ENCODE measurements at regions not wholly inside any gene's neighbourhood (a gene's known extent, or its start where the extent isn't known, plus 50 kb on each side); places are given as distances from the start of the nearest gene placed in this dataset.
A peak's percentile ranks its signal among the peaks of the same experiment; 100 is the strongest.
"Not testable (repeated sequence)": the region's sequence is repeated elsewhere in the genome, so short reads cannot be mapped to it uniquely, and the experiment has no call there.

DNA sequence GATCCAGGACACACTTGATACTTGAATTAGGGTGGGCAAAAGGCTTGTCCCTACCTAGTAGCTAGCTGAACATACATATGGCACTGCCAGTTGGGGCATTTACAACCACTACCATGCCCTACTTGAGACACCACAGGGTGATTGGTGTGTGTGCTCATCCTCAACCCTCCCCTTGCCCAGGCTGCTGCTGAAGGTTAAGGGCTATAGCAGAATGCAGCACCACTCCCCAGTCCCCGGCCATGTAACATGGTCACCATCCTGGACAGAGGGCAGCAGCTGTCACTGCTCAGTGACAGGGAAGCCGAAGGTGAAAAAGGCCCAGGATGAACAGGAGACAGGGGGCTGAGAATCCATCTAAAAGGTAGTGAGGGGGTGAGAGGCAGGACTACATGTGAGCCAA lies 273.9 kb upstream of the SGCD start:
- DNase-seq (ENCODE audit: low spot score) = no peak

DNA sequence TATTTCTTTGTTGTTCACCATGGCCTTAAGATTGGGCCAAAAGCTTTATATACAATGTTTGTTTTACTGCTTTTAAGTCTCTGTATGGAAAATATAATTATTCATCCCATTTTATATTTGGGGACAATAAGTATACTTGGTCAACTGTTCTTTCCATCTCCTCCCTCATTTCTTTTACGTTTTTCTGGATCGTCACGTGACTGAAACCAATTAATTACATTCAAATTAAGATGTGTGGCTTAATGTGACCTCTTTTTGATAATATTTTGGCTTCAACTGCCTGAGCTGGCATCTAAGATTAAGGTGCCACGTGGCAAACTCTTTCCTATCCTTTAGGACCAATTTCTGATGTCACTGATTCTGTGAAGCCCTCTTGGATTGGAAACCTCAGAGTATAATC lies 250.1 kb upstream of the SGCD start:
- DNase-seq (ENCODE audit: low spot score) = no peak

DNA sequence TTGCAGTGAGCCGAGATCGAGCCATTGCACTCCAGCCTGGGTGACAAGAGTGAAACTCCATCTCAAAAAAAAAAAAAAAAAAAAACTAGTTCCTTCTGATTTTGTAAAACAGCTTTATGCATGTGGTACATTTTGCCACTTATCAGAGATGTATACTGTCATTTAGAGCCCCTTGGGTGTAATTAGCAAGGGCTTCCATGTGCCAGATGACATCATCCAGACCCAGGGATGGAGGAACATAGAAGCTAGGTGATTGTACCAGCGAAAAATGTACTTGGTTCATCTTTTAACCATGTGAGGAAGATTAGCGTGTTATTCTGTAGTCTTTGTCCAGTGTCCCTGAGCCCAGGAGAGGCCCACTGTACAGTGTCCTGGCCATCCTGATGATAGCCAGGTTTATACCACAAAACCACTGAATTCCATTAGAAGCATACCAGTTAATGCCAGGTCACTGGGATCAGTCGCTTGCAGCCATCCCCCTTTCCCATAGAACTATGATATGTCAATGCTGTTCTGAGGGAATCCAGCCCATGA lies 239.3 kb upstream of the SGCD start:
- DNase-seq (ENCODE audit: low spot score) = no peak

DNA sequence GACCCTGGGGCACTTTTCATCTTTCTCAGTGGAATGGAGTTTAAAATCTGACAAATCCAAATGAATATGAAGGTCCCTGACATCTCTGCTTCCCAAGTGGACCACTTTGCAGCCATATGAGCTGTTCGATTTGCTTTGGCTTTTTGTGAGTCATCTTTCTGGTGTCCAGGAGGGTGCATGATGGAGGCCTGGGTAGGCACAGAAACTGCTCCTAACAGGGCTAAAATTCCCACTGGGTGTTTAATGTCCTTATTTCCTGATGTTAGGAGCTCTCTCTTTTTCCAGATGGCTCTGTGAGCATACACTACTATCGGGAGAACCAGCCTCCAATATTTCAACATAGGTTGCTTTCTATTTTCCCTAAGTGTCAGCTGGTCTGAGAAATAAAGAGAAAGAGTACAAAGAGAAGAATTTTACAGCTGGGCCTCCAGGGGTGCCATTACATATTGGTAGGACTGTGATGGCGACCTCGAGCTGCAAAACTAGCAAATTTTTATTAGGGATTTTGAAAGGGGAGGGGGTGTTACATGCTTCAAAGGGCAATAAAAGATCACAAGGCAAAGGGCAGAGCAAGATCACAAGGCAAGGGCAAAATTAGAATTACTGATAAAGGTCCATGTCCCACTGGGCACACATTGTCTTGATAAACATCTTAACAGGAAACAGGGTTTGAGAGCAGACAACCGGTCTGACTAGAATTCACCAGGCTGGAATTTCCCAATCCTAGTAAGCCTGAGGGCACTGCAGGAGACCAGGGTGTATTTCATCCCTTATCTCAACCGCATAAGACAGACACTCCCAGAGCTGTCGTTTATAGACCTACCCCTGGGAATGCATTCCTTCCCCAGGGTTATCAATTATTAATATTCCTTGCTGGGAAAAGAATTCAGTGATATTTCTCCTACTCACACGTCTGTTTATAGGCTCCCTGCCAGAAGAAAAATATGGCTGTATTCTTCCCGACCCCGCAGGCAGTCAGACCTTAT lies 236.7 kb upstream of the SGCD start:
- not testable (repeated sequence) for DNase-seq (ENCODE audit: low spot score)

DNA sequence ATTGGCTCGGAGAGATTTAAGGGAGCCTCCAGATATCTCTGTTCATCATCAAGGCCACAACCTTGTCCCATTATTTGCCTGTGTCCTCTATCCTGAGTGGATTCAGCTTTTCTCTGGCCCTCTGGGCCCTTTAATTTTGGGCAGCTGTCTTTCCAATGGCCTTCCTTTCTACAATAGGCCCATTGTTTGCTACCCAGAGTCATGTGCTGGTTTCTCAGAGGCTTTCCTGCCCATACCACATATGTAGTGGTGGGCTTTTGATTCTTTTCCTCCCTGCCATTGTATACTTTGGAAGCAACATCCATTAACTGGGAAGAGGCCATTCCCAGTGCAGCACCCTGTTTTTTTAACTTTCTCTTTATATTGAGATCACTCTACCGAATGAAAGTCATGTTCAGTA lies 233.9 kb upstream of the SGCD start:
- no peak for DNase-seq (ENCODE audit: low spot score)

- peak; percentile 77 for DNase-seq (ENCODE audit: low spot score)
Observed at GRCh38 chr5:156094001-156094400, 233.0 kb upstream of the SGCD start.

DNA sequence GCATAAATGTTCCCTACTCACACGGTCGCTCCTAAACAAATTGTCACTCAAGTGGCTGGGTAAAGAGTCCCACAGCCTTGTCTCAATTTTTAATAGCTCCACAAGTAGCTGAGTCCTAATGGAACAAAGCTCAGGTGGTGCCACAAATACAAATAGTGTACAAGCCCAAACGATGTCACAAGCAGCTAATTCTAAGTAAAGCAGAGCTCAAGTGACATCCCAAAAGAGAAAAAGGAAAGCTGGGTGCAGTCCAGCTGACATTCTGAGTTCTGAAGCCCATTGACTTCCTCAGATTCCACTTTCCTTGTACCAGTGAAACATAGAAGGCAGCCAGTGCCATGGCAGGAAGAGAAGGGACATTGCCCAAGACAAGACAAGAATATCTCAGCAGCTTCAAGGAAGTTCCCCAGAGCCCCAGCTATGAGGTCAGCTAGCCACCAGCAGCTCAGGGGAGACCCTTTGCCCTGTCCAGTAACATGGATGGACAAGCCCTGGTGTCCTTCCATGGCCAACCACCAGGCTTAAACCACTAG lies 231.2 kb upstream of the SGCD start:
- DNase-seq (ENCODE audit: low spot score) = no peak

DNA sequence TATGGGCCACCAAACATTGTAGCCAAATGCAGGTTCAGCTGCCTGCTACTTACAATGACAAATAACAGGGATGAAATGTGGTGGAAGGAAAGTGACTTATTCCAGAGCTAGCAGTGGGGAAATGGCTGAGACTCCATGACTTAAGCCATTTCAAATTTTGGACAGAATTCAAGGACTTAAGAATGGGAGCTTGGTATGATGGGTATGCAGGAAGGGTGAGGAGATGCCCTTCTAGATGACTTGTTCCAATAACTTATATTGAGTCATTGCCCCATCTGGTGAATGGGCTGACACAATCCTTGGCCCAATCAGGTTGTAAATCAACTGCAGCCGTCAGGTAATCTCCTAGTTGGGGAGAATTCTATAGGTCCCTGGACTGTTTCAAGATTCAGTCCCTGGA lies 230.7 kb upstream of the SGCD start:
- peak; percentile 69 for DNase-seq (ENCODE audit: low spot score)

DNA sequence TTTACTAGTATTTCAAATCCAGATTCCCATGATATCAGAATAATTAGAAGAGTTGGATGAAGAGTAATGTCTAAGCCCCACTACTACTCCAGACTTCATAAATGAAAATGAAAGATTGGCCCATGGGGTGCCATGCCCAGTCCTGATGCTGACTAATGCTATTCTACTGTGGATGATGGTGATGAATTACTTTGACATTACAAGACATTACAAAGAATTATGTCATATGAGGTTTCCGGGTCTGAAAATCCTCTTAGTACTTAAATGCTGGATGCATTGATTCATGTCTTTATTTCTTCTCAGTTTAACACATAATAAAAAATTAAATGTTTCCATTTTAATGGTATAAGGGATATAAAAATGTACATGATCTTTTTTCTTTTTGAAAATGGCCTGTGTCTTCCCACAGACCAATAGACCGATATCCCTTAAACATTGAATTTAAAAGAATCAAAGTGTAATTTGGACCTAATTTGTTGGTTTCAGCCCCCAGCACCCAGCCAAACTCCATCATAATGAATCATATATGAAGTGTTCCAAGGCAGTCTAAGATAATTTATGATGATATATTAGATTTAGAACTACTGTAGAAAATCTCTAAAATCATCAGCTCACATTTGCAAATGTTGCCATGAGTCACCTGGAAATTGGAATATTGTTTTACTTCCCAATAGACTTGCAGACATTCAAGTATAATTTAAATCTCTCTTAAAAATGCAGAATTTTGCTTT lies 223.6 kb upstream of the SGCD start:
- peak; percentile 41 for DNase-seq (ENCODE audit: low spot score)

- no peak for DNase-seq (ENCODE audit: low spot score)
Observed at GRCh38 chr5:156109317-156110023, 217.5 kb upstream of the SGCD start.

DNA sequence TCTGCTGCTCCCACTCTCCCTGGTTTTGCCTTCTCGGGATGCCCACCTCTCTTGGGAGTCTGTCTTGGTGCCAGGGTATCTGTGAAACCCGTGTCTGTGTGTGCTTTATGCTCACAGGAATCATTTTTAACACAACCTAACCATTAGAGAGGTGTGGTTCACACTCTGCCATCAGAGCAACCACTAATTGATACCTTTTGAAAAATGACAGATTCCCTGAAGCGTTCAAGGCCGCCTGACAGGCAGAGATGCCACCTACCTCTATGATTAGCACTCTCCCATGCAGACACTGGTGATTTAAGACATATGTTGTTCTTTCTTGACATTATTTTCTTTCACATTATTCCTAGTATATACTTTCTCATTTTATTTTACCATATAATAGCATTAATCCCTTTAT lies 207.3 kb upstream of the SGCD start:
- no peak for DNase-seq (ENCODE audit: low spot score)

DNA sequence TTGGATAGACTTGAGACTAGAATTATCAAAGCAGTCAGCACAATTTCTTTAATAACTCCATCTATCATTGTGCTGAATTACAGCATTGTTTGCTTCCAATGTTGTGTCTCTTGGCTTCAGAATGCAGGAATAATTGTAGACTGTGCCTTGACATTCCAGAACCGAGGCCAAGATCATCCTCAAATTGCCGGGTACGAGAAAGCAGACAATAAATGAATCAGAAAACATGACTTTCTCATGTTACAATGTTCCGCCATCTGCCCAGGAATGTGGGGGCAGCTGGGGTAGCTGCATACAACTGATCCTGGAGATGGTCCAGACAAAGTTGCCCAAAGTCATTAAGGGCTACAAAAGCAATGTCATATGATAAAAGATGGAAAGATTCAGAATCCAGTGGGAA lies 206.2 kb upstream of the SGCD start:
- DNase-seq (ENCODE audit: low spot score) = peak; percentile 55

GRCh38 chr5:156121234-156121633 lies 205.7 kb upstream of the SGCD start:
- DNase-seq (ENCODE audit: low spot score) = peak; percentile 28

- peak; percentile 11 for DNase-seq (ENCODE audit: low spot score)
Observed at GRCh38 chr5:156121882-156122281, 205.1 kb upstream of the SGCD start.

GRCh38 chr5:156124708-156125107 lies 202.3 kb upstream of the SGCD start:
- DNase-seq (ENCODE audit: low spot score) = no peak

DNA sequence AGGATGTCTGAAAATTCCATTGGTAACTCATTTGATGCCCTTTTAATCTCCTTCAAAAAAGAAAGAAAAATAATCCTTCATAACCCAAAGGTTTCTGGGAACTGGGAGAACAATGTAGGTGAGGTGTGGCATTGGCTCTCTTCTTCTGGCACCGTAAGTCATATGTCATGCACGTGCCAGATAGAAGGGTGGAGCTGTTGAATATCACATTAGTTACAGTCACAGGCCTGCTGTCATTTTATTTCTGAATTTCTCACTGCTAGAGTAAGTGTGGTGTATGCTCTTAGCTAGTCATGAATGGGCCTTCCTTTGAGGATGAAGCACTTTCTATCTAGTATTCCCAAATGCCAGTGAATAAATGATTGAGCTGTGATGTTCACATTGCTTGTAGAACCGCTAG lies 201.8 kb upstream of the SGCD start:
- DNase-seq (ENCODE audit: low spot score) = no peak

DNA sequence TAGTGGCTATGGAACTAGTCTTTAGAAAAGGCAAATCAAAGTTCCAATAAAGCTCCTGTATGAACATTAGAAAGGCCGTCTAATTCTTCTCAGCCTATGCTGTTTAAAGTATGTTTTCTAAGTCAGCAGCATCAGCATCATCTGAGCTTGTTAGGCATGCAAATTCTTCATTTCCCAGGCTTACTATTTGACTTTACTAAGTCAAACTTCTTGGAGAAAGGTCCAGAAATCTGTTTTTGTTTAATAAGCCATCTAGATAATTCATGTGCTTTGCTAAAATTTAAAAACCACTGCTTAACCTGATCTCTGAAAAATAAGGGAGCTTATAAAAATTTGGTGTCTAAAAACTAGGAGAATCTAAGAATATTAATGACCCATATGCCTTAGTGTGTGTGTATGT lies 200.2 kb upstream of the SGCD start:
- no peak for DNase-seq (ENCODE audit: low spot score)

- no peak for DNase-seq (ENCODE audit: low spot score)
Observed at GRCh38 chr5:156128026-156128425, 198.9 kb upstream of the SGCD start.

DNA sequence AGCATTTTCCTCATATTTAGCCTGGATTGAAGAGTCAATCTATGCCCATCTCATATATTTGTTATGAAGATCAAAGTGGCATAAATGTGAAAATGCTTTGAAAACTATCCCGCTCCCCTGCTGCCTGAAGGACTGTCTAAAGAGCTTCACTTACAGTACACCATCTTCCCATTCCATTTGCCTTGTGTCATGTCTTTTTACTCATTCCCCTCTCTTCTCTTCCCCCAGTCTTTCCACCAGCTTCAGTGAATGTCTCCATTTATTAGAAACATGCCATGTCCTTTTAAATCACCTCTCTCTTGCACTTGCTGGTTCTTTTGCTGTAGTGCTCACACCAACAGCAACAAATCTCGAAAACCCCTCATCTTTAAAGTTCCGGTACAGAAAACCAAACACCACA lies 192.7 kb upstream of the SGCD start:
- DNase-seq (ENCODE audit: low spot score) = no peak

GRCh38 chr5:156135531-156135930 lies 191.4 kb upstream of the SGCD start:
- DNase-seq (ENCODE audit: low spot score) = no peak

GRCh38 chr5:156137071-156137869 lies 189.7 kb upstream of the SGCD start:
- DNase-seq (ENCODE audit: low spot score) = peak; percentile 74
